CD4-positive, alpha-beta T cell treated with Interleukin-6 for 4 hours (primary cell): ENCODE measurements at regions not wholly inside any gene's neighbourhood (a gene's known extent, or its start where the extent isn't known, plus 50 kb on each side); places are given as distances from the start of the nearest gene placed in this dataset.

Experiments used
- DNase-seq: peaks from one replicate; pipeline ENCODE4 v3.0.0-alpha.2; 2020; ENCODE audit warnings: mixed read lengths

DNA sequence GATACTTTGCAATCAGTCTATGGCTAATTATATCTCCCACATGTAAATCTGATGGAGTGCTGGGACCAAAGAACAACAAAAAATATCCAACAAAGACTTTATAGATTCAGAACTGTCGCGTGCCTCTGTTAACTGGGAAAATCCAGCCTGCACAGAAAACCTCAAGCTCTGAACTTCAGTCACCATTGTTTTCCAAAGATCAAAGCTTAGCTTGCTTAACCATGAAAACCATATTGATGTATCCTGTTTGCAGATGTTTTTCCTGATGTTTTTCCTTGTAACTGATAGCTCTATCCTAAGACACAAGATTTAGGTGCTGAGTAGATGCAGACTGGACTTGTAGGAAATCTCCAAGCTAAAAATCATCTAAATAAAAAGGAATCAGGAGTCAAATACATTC, 163.7 kb downstream of the GXYLT1 start:
- DNase-seq: no peak

- DNase-seq: no peak
Measured at GRCh38 chr12:41980390-41980789, 164.3 kb downstream of the GXYLT1 start.

GRCh38 chr12:41979574-41979973, 165.1 kb downstream of the GXYLT1 start:
- DNase-seq: no peak

- DNase-seq: no peak
Measured at GRCh38 chr12:41972598-41972997, 172.1 kb downstream of the GXYLT1 start.

DNA sequence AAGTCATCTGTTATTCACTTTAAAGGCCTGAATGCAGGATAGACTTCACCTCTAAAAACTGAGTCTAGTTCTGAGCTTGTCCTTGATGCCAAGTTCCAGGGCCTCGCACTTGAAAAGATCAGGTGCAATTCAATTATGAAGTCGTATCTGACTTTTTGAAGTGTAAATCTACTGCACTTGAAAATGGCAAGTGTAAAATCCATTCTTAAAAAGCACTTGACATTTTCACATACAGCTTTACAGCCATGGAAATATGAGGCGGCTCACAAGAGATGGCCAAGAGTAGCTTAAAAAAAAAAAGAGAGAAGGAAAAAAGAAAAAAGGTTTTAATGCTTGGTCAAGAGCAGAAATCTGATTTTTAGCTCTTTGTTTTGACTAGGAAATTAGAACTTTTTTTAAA, 172.5 kb downstream of the GXYLT1 start:
- DNase-seq: no peak

GRCh38 chr12:41970744-41971143, 173.9 kb downstream of the GXYLT1 start:
- no peak for DNase-seq

DNA sequence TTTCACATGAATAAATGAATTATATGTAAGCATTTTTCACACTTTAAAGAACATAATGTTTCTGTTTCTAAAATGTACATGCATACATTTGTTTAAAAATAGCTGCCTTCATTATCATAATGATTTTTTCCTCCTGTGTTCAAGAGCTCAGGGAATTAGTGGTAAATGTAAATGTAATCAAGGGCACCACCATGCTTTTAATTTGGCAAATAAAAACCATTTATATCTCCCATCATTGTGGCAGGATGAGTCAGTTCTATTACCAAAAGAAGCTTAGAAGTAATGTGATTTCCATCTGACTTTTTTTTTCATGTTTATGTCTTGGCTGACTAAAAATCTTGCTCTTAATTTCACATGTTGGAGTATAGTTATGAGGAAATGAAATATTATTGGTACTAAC, 176.1 kb downstream of the GXYLT1 start:
- no peak for DNase-seq

DNA sequence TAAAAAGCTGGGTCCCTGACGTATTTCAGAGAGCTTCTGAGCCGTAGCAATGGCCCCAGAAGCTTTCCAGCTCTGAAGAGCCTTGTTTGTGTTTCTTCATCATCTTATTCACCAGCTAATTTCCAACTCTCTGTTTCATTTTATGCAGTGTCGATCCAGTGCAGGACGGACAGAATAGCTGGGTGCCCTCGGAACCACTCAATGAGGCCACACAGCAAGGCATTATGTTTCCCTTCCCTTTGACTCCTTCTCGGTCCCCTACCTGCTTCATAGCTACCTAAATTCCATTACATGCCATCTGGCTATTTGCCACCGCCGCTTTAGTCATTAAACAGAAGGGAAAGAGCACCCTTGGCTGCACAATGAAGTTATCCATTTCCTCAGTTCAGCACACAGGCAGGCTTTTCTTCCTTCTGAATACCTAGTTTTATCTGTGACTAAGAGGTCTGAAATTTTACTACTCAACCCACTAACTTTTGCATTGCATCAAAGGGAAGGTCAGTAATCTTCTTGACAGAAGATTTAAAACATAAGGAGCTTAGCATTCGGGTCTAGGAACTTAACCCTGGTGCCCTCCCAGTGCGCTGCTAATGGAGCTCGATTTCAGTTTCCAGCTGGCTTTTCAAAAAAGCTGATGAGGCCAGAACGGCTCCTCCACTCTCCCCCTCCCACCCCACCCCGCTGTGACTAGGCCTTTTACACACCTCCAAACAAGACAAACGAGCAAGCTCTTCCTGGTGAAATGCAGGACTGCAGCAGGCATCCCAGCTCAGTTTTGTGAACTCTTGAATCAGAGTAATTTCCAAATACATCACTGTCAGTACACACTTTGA, 176.8 kb downstream of the GXYLT1 start:
- no peak for DNase-seq

- no peak for DNase-seq
Measured at GRCh38 chr12:41966916-41967315, 177.8 kb downstream of the GXYLT1 start.

- DNase-seq: no peak
Measured at GRCh38 chr12:41966001-41966400, 178.7 kb downstream of the GXYLT1 start.

DNA sequence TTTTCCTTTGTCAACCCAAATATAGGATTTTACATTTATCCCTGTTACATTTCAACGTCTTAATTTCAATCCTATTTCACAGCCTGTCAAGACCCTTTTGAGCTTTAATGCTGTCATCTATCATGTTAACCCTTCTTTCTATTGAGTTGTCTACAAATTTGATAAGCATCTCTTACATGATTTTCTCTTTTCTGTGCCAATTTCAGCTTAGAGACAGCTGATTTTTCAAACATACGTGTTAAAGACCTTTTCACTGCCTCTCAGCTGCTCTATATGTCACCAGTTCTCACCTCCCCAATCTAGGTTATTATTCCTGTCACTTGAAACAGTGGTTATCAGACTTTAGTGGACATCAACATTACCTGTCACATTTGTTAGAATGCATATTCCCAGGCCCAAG, 181.3 kb downstream of the GXYLT1 start:
- DNase-seq: no peak

GRCh38 chr12:41962171-41962572, 182.5 kb downstream of the GXYLT1 start:
- DNase-seq: no peak

- DNase-seq: no peak
Measured at GRCh38 chr12:41959271-41959670, 185.4 kb downstream of the GXYLT1 start.

- no peak for DNase-seq
Measured at GRCh38 chr12:41956353-41956752, 188.3 kb downstream of the GXYLT1 start.

DNA sequence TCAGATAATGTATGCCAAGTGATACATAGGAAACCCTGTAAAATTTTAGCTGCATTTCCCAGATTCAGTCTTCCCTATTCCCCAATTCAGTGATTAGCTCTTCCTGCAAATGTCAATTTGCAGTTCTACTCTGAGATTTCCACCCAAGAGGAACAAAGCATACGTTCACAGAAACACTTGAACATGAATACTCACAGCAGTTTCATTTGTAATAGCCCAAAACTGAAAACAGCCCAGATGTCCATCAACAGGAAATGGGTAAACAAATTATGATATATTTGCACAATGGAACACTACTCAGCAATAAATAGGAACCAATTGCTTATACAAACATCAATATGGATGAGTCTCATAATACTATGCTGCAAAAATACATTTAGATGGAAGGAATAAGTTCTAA, 194.2 kb downstream of the GXYLT1 start:
- no peak for DNase-seq

GRCh38 chr12:41946106-41946505, 198.6 kb downstream of the GXYLT1 start:
- DNase-seq: no peak

GRCh38 chr12:41944216-41944615, 200.5 kb downstream of the GXYLT1 start:
- no peak for DNase-seq

DNA sequence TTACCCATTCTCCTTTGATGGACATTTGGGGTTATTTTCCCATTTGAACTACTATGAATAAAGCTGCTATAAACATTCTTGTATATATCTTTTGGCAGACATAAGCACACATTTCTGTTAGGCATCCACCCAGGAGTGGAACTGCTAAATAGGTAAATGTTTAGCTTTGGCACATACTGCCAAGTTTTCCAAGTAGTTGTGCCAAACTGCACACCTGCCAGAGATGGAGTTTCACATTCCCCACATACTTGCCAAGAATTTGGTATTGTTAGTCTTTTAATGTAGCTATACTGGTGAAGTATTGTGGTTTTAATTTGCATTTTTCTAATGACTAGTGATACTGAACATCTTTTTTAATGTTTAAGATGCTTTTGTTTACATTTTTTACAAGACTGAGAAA, 201.0 kb downstream of the GXYLT1 start:
- no peak for DNase-seq

GRCh38 chr12:41942354-41942753, 202.3 kb downstream of the GXYLT1 start:
- no peak for DNase-seq

DNA sequence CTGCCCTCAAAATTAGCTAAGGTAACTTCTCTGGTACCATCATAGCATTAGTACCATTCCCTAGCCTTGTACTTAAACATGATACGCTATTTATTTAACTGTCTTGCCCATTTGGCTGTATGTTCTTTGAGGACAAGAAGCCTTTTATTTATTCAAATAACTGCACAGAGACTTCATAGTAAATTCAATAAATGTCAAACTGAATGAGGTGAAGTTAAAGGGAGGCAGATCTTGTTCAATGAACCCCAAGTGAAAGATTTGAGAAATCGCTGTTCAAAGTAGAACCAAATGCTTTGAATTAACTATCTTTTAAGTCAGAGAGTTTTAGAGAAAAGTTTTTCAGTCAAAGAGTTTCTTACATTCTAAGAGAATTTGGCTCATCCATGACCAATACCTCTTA, 203.6 kb downstream of the GXYLT1 start:
- no peak for DNase-seq

- no peak for DNase-seq
Measured at GRCh38 chr12:41940571-41940970, 204.1 kb downstream of the GXYLT1 start.

GRCh38 chr12:41936333-41936732, 208.3 kb downstream of the GXYLT1 start:
- no peak for DNase-seq

DNA sequence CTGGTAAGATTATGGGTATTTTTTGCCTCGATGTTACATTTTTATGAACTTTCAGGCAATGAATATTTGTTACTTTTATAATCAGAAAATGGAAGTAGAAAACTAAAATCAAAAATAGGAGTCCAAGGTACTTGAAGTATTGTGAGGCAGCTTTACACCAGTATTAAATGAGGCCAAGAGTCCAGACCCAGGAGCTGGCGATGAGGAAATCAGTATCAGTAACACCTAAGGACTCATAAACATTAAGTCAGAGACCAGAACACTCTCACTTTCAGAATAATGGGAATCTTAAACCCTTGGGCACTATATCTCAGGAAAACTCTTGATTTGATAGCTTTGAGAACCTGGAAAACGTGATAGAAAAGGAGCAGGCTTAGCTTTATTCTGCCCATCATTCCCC, 208.8 kb downstream of the GXYLT1 start:
- DNase-seq: no peak

GRCh38 chr12:41932470-41932991, 212.1 kb downstream of the GXYLT1 start:
- peak; percentile 6 for DNase-seq

DNA sequence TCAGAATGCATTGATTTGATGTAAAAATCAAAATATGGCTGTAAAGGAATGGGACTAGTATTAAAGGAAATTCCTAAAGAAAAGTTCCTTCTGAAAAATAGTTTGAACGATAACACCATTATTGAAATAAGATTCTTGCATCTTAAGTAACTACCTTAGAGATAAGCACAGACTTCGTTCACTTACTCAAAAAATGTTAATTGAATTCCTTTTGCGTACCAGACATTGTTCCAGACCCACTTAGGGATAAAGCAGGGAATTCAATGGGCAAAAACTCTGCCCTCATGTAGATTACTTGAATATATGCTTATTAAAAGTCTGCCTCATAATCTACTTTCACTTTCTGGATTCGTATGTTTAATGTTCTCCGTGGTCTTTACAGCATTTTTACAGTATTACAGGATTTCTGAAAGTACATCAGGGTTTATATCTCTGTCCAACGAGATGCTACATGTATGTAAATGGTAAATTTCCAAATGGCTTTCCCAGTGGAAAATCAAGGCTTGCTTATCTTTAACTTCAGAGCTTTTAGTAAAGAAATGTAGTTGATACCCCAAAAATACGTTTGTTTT, 213.7 kb downstream of the GXYLT1 start:
- no peak for DNase-seq
